WTC11 (cell line): ENCODE measurements at regions not wholly inside any gene's neighbourhood (a gene's known extent, or its start where the extent isn't known, plus 50 kb on each side); places are given as distances from the start of the nearest gene placed in this dataset.

Source experiments
- ARID4B ChIP-seq: sonication (generic); formaldehyde crosslinking; IDR thresholded peaks from 2 replicates; pipeline ENCODE4 v1.8.0; 2023; ENCODE audit warnings: missing genetic modification reagents, mild to moderate bottlenecking, borderline replicate concordance
- ATF6 ChIP-seq: sonication (generic); formaldehyde crosslinking; IDR thresholded peaks from 2 replicates; pipeline ENCODE4 v1.8.1; 2023; ENCODE audit warnings: mild to moderate bottlenecking, missing genetic modification reagents
- CTCF ChIP-seq: fragments of 200-600 bp; IDR thresholded peaks from 2 replicates; pipeline ENCODE4 v1.8.0; 2022; ENCODE audit warnings: antibody characterized with exemption
- FOXK1 ChIP-seq: sonication (generic); formaldehyde crosslinking; IDR thresholded peaks from 2 replicates; pipeline ENCODE4 v1.8.0; 2022; ENCODE audit warnings: mild to moderate bottlenecking, moderate library complexity, missing genetic modification reagents
- HMGXB4 ChIP-seq: sonication (generic); formaldehyde crosslinking; IDR thresholded peaks from 2 replicates; pipeline ENCODE4 v1.8.1; 2023; ENCODE audit warnings: mild to moderate bottlenecking, moderate library complexity, missing genetic modification reagents
- KAT7 ChIP-seq: sonication (generic); formaldehyde crosslinking; IDR thresholded peaks from 2 replicates; pipeline ENCODE4 v1.8.1; 2023; ENCODE audit warnings: missing genetic modification reagents, mild to moderate bottlenecking, borderline replicate concordance
- MAX ChIP-seq: sonication (generic); formaldehyde crosslinking; IDR thresholded peaks from 2 replicates; pipeline ENCODE4 v1.8.0; 2022; ENCODE audit warnings: mild to moderate bottlenecking, missing genetic modification reagents
- SOX15 ChIP-seq: fragments of 250-450 bp; sonication (Bioruptor Pico); IDR thresholded peaks from 2 replicates; pipeline ENCODE4 v1.9.0; 2021; ENCODE audit warnings: mild to moderate bottlenecking
- USF1 ChIP-seq: sonication (generic); formaldehyde crosslinking; IDR thresholded peaks from 2 replicates; pipeline ENCODE4 v1.8.0; 2022; ENCODE audit warnings: mild to moderate bottlenecking, missing genetic modification reagents
- ZBTB21 ChIP-seq: sonication (generic); formaldehyde crosslinking; IDR thresholded peaks from 2 replicates; pipeline ENCODE4 v1.8.1; 2023; ENCODE audit warnings: mild to moderate bottlenecking, missing genetic modification reagents, borderline replicate concordance
- ZNF138 ChIP-seq: sonication (generic); formaldehyde crosslinking; conservative IDR thresholded peaks from 2 replicates; pipeline ENCODE4 v1.8.1; 2022; ENCODE audit warnings: mild to moderate bottlenecking, moderate library complexity, missing genetic modification reagents
- ZNF263 ChIP-seq: sonication (generic); formaldehyde crosslinking; IDR thresholded peaks from 2 replicates; pipeline ENCODE4 v1.8.1; 2022; ENCODE audit warnings: low read depth, mild to moderate bottlenecking, moderate library complexity, missing genetic modification reagents
- ZNF512 ChIP-seq: sonication (generic); formaldehyde crosslinking; IDR thresholded peaks from 2 replicates; pipeline ENCODE4 v1.8.1; 2022; ENCODE audit warnings: missing genetic modification reagents, borderline replicate concordance

- TF ChIP-seq USF1 (CRISPR knock-in tag): no peak
- no peak for TF ChIP-seq SOX15 (CRISPR knock-in tag)
- no peak for TF ChIP-seq ZBTB21 (CRISPR knock-in tag)
- TF ChIP-seq CTCF: no peak
- no peak for TF ChIP-seq KAT7 (CRISPR knock-in tag)
- TF ChIP-seq MAX (CRISPR knock-in tag): no peak
- no peak for TF ChIP-seq ZNF263 (CRISPR knock-in tag)
- TF ChIP-seq ARID4B: no peak
- TF ChIP-seq FOXK1 (CRISPR knock-in tag): no peak
- no peak for TF ChIP-seq ZNF138 (CRISPR knock-in tag)
- no peak for TF ChIP-seq ZNF512
- no peak for TF ChIP-seq ATF6
- TF ChIP-seq HMGXB4 (CRISPR knock-in tag): no peak
These were observed 278.7 kb upstream of the KLF4 start for GRCh38 chr9:107768224-107768623.
